Testis (tissue), 2 donors: ENCODE measurements at regions not wholly inside any gene's neighbourhood (a gene's known extent, or its start where the extent isn't known, plus 50 kb on each side); places are given as distances from the start of the nearest gene placed in this dataset.
A peak's percentile ranks its signal among the peaks of the same experiment; 100 is the strongest.

Experiments used
- CTCF ChIP-seq, 3 experiments: fragments of 450-650 bp in 2 of 3; fragments of 200-600 bp in 1 of 3; sonication (generic) in 1 of 3; IDR thresholded peaks; one replicate each; pipeline ENCODE4 v1.5.1; 2016 to 2019; ENCODE audit warnings: antibody characterized with exemption in 3 of 3, mild to moderate bottlenecking in 2 of 3, moderate library complexity in 1 of 3
- POLR2A ChIP-seq: fragments of 450-650 bp; IDR thresholded peaks from one replicate; pipeline ENCODE4 v1.6.1; 2017; ENCODE audit warnings: antibody characterized with exemption, mild to moderate bottlenecking, moderate library complexity

DNA sequence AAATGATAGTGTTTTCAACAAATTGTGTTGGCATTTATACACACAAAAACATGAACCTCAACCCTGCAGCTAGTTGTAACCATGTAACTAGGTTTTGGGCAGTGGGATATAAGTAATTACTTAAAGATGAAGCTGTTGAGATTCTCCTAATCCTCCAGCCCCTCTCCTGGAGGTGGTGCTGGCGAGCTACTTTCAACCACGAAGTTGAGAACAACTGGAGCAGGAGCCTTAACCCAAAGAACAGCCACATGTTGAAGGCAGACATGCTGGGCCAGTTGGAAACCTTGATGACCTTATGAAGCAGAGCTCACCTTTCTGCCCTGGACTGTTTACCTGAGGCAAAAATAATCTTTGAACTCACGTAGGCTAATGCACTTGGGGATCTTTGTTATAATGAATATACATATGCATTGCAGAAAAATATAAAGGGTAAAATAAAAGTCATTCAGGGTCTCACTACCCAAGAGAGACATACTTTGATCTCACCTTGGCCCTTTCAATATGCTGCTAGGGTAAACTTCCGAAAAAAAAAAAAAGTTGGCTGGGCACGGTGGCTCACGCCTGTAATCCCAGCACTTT, 89.6 kb upstream of the NPAS2 start:
- no peak for TF ChIP-seq POLR2A
- peak in 2 of 3 experiments; percentile 30 to 40 for TF ChIP-seq CTCF (IDR thresholded peaks at IDR 0.05)
